Psoas muscle (tissue), 7 donors: ENCODE measurements at regions not wholly inside any gene's neighbourhood (a gene's known extent, or its start where the extent isn't known, plus 50 kb on each side); places are given as distances from the start of the nearest gene placed in this dataset.

Experiments
- ATAC-seq, 4 donors: fragments of 200-7000 bp; cut with Tn5 transposase; one replicate each; pipeline ENCODE4 v1.9.1; 2020; ENCODE audit warnings: moderate library complexity in 3 of 4, mild to moderate bottlenecking in 2 of 4
- DNase-seq, 2 donors: peaks; one replicate each; pipeline ENCODE4 v3.0.0-alpha.2; 2020
- H3K27ac ChIP-seq: fragments of 200-600 bp; one replicate; pipeline ENCODE4 v1.8.0; 2022
- H3K27me3 ChIP-seq, 3 donors: fragments of 200-600 bp in 1 of 3; one replicate each; pipeline versions ENCODE4 v1.6.1 to v1.8.0; 2013 to 2022; ENCODE audit warnings: low read length in 2 of 3, mild to moderate bottlenecking in 2 of 3, moderate library complexity in 1 of 3; ENCODE audit not compliant: insufficient read depth in 3 of 3
- H3K36me3 ChIP-seq, 2 donors: fragments of 200-600 bp in 1 of 2; one replicate each; pipeline versions ENCODE4 v1.6.1 to v1.8.0; 2013 to 2022; ENCODE audit warnings: low read depth in 1 of 2, mild to moderate bottlenecking in 1 of 2, moderate library complexity in 1 of 2; ENCODE audit not compliant: insufficient read depth in 1 of 2
- H3K4me1 ChIP-seq: fragments of 200-600 bp; one replicate; pipeline ENCODE4 v1.8.0; 2022
- H3K4me3 ChIP-seq: fragments of 200-600 bp; one replicate; pipeline ENCODE4 v1.8.0; 2022; ENCODE audit warnings: mild to moderate bottlenecking
- H3K9me3 ChIP-seq: fragments of 200-600 bp; one replicate; pipeline ENCODE4 v1.8.0; 2022
- CTCF ChIP-seq: fragments of 200-600 bp; IDR thresholded peaks from one replicate; pipeline ENCODE4 v1.8.0; 2022; ENCODE audit warnings: antibody characterized with exemption
- WGBS, 3 donors: extraction: QIAGEN DNeasy Blood & Tissue Kit; methylation state at CpG; one replicate each; pipeline versions ENCODE4 v1.1.6 to v1.1.7; 2013; 5-methylcytosine and 5-hydroxymethylcytosine counted together
- intact Hi-C, 2 donors: fragments of 100-400 bp; cut with DNase I; formaldehyde crosslinking; loops; one replicate each; pipeline versions ENCODE4 v1.11.0 to v1.14.2; 2022
- donor health status: healthy with polysubstance abuse.
- donor health status: DM: no; HTN: no; CAD: no; lungs with moderate emphysema.
- donor health status: Bipolar disorder and iron deficiency.
- donor health status: healthy.
- donor health status: DM: yes; HTN: yes; CAD: no.
- donor health status: DM: no; HTN: no; CAD: no.
- donor health status: DM: yes; HTN: yes; CAD: no.

- intact Hi-C loops: no loop called here
- DNase-seq (no peak), ATAC-seq (no peak)
- Histone ChIP-seq H3K27me3 (no peaks in the 10 kb centered on the region), H3K36me3 (no peaks in the 10 kb centered on the region), H3K4me3 (no peak overlapping the region), H3K4me1 (no peaks in the 10 kb centered on the region), H3K27ac (no peak overlapping the region), H3K9me3 (no peaks in the 10 kb centered on the region)
- no peak for TF ChIP-seq CTCF
- WGBS, 3 donors: 68 to 71% (median 70%) methylated on average over 6 of the region's 6 CpGs
Measured at GRCh38 chr21:17455451-17455850, 57.4 kb upstream of the CXADR start.

- 68 to 77% (median 75%) methylated on average over 6 of the region's 6 CpGs for WGBS, 3 donors
- no peaks in the 10 kb centered on the region for H3K9me3 ChIP-seq
- no peaks in the 10 kb centered on the region for H3K4me1 ChIP-seq
- no peak overlapping the region for H3K27ac ChIP-seq
- no peak for TF ChIP-seq CTCF
- intact Hi-C loops: no loop called here
- no peak for DNase-seq
- no peaks in the 10 kb centered on the region for H3K27me3 ChIP-seq
- ATAC-seq: no peak
- H3K36me3 ChIP-seq: no peaks in the 10 kb centered on the region
- H3K4me3 ChIP-seq: no peak overlapping the region
Measured at GRCh38 chr21:17458279-17458678, 54.6 kb upstream of the CXADR start.

GRCh38 chr21:17460094-17460493 is 52.7 kb upstream of the CXADR start:
- ATAC-seq: no peak
- WGBS, 3 donors: 65 to 78% (median 66%) methylated on average over 2 of the region's 2 CpGs
- TF ChIP-seq CTCF: no peak

GRCh38 chr21:17461014-17461413 is 51.8 kb upstream of the CXADR start:
- Histone ChIP-seq H3K4me3 (no peak overlapping the region), H3K9me3 (no peaks in the 10 kb centered on the region), H3K4me1 (no peaks in the 10 kb centered on the region), H3K27ac (no peak overlapping the region), H3K27me3 (no peaks in the 10 kb centered on the region), H3K36me3 (no peaks in the 10 kb centered on the region)
- no peak for DNase-seq
- no peak for TF ChIP-seq CTCF
- intact Hi-C loops: no loop called here
- 27 to 42% (median 36%) methylated on average over 3 of the region's 3 CpGs for WGBS, 3 donors
- ATAC-seq: peak in 3 of 4 donors; percentile 42 to 81 (median 58)

More at GRCh38 chr21:17460094-17460493, 52.7 kb upstream of the CXADR start:
- no peak overlapping the region for H3K4me3 ChIP-seq
- no peaks in the 10 kb centered on the region for H3K36me3 ChIP-seq
- no peaks in the 10 kb centered on the region for H3K27me3 ChIP-seq
- H3K9me3 ChIP-seq: no peaks in the 10 kb centered on the region
- intact Hi-C loops: no loop called here
- DNase-seq: no peak
- H3K27ac ChIP-seq: no peak overlapping the region
- H3K4me1 ChIP-seq: no peaks in the 10 kb centered on the region

GRCh38 chr21:17461582-17461981 is 51.3 kb upstream of the CXADR start:
- no peak for TF ChIP-seq CTCF
- no peaks in the 10 kb centered on the region for H3K4me1 ChIP-seq
- intact Hi-C loops: no loop called here
- DNase-seq: no peak
- no peak overlapping the region for H3K27ac ChIP-seq
- H3K27me3 ChIP-seq: no peaks in the 10 kb centered on the region
- no peaks in the 10 kb centered on the region for H3K9me3 ChIP-seq
- 66 to 88% (median 75%) methylated on average over 4 of the region's 4 CpGs for WGBS, 3 donors
- H3K36me3 ChIP-seq: no peaks in the 10 kb centered on the region
- H3K4me3 ChIP-seq: no peak overlapping the region
- no peak for ATAC-seq
